Spinal cord (tissue), 9 donors: ENCODE measurements at regions not wholly inside any gene's neighbourhood (a gene's known extent, or its start where the extent isn't known, plus 50 kb on each side); places are given as distances from the start of the nearest gene placed in this dataset.

Experiments used
- DNase-seq, 6 donors: peaks; one replicate each; pipeline versions ENCODE4 v3.0.0 to v3.0.0-alpha.2; 2013 to 2015; ENCODE audit warnings: low spot score in 6 of 6, low read depth in 4 of 6
- H3K27ac ChIP-seq: one replicate; pipeline ENCODE4 v1.5.1; 2013; ENCODE audit warnings: low read depth, low read length, control low read depth
- H3K27me3 ChIP-seq: one replicate; pipeline ENCODE4 v1.6.1; 2013; ENCODE audit warnings: low read length; ENCODE audit not compliant: control insufficient read depth, insufficient read depth
- H3K36me3 ChIP-seq: one replicate; pipeline ENCODE4 v1.6.1; 2013; ENCODE audit warnings: low read length; ENCODE audit not compliant: control insufficient read depth, insufficient read depth
- H3K4me1 ChIP-seq: one replicate; pipeline ENCODE4 v1.6.1; 2013; ENCODE audit warnings: low read length; ENCODE audit not compliant: control insufficient read depth, insufficient read depth
- H3K4me3 ChIP-seq: one replicate; pipeline ENCODE4 v1.5.1; 2013; ENCODE audit warnings: low read depth, low read length, control low read depth
- H3K9me3 ChIP-seq: one replicate; pipeline ENCODE4 v1.6.1; 2013; ENCODE audit warnings: low read length; ENCODE audit not compliant: control insufficient read depth, insufficient read depth
- WGBS: methylation state at CpG from one replicate; pipeline ENCODE4 v1.1.5; 2013; ENCODE audit warnings: missing lambda C conversion rate; ENCODE audit not compliant: insufficient coverage; 5-methylcytosine and 5-hydroxymethylcytosine counted together
- donor health status: healthy.

DNA sequence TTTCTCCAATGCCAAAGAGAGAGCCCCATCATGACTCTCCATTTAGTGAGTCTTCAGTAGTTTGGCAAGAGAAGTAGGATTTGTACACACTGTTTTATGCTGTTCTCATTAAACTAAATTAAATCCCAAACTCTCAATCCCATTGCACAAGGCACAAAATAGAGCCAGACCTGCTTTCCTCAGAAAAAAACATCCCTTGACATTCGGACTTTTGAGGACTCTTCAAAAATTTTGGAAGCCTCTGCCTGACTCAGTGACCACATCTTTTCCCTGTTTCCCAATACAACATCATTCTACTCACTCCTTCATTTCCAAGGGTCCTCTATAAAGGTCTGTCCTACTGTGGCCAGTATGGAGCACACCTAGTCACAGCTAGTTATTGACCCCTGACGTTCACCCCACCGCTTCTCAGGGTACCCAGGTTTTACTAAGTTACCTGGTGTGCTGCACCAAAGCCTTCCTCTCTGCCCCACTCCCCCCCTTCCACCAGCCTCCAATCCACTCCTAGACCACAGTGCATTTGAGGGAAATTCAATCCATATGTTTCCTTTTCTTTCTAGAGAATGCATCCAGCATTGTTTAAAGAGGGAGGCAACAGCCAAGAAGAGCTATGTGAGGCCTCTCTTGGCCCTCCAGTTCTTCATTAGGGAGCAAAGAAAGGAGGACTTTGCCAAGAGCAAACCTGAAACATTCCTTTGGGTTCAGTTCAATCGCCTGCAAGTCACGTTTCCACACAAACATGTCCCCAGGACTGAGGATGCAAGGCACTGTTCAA is 428.7 kb downstream of the PLPP3 start:
- 86% methylated on average over 3 of the region's 5 CpGs for WGBS
- H3K27me3 ChIP-seq = no peaks in the 10 kb centered on the region
- H3K9me3 ChIP-seq = no peaks in the 10 kb centered on the region
- no peak overlapping the region for H3K27ac ChIP-seq
- H3K4me1 ChIP-seq = no peaks in the 10 kb centered on the region
- no peaks in the 10 kb centered on the region for H3K36me3 ChIP-seq
- no peak for DNase-seq
- H3K4me3 ChIP-seq = no peak overlapping the region

DNA sequence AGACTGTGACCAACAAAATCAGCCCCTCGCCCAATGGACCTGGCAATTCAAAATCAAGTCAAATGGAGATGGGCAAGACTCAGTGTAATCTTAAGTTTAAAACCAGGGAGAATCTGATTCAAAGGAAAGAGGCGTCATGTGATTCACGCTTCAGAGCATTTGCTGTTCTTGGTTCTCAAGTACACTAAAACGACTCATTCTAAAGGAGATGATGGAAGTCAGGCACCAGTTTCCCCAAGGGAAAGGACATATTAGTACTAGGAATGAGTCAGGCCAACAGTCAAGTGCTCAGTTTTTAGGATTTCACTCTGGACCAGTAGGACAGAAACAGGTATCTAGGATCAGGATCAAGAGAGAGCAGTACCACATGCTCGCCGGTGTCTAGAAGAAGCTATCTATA is 429.6 kb downstream of the PLPP3 start:
- WGBS = 82% methylated on average over 4 of the region's 6 CpGs
- no peaks in the 10 kb centered on the region for H3K36me3 ChIP-seq
- no peaks in the 10 kb centered on the region for H3K27me3 ChIP-seq
- no peak overlapping the region for H3K27ac ChIP-seq
- no peaks in the 10 kb centered on the region for H3K9me3 ChIP-seq
- no peak for DNase-seq
- H3K4me1 ChIP-seq = no peaks in the 10 kb centered on the region
- H3K4me3 ChIP-seq = no peak overlapping the region

GRCh38 chr1:56148326-56149193 is 430.8 kb downstream of the PLPP3 start:
- no peaks in the 10 kb centered on the region for H3K27me3 ChIP-seq
- H3K4me3 ChIP-seq = no peak overlapping the region
- no peaks in the 10 kb centered on the region for H3K36me3 ChIP-seq
- no peak for DNase-seq
- no peaks in the 10 kb centered on the region for H3K4me1 ChIP-seq
- H3K27ac ChIP-seq = no peak overlapping the region
- no peaks in the 10 kb centered on the region for H3K9me3 ChIP-seq
- 82% methylated on average over 2 of the region's 6 CpGs for WGBS

- no peaks in the 10 kb centered on the region for H3K36me3 ChIP-seq
- H3K27me3 ChIP-seq = no peaks in the 10 kb centered on the region
- no CpG with 5 or more reads among the region's 1 CpG for WGBS
- no peak overlapping the region for H3K27ac ChIP-seq
- no peak for DNase-seq
- H3K4me1 ChIP-seq = no peaks in the 10 kb centered on the region
- H3K9me3 ChIP-seq = no peaks in the 10 kb centered on the region
- H3K4me3 ChIP-seq = no peak overlapping the region
These were observed 431.9 kb downstream of the PLPP3 start for GRCh38 chr1:56147459-56147858.

- no peaks in the 10 kb centered on the region for H3K36me3 ChIP-seq
- no peak for DNase-seq
- no peaks in the 10 kb centered on the region for H3K9me3 ChIP-seq
- no peak overlapping the region for H3K4me3 ChIP-seq
- no peaks in the 10 kb centered on the region for H3K27me3 ChIP-seq
- H3K4me1 ChIP-seq = no peaks in the 10 kb centered on the region
- WGBS = no CpG with 5 or more reads among the region's 2 CpGs
- no peak overlapping the region for H3K27ac ChIP-seq
These were observed 432.3 kb downstream of the PLPP3 start for GRCh38 chr1:56147034-56147433.

- H3K27me3 ChIP-seq = no peaks in the 10 kb centered on the region
- no peak for DNase-seq
- 88% methylated on average over 1 of the region's 2 CpGs for WGBS
- no peaks in the 10 kb centered on the region for H3K4me1 ChIP-seq
- no peaks in the 10 kb centered on the region for H3K36me3 ChIP-seq
- H3K27ac ChIP-seq = no peak overlapping the region
- no peaks in the 10 kb centered on the region for H3K9me3 ChIP-seq
- no peak overlapping the region for H3K4me3 ChIP-seq
These were observed 432.9 kb downstream of the PLPP3 start for GRCh38 chr1:56146449-56146848.

- H3K4me3 ChIP-seq = no peak overlapping the region
- WGBS = no CpG with 5 or more reads among the region's 1 CpG
- H3K27ac ChIP-seq = no peak overlapping the region
These were observed 433.8 kb downstream of the PLPP3 start for GRCh38 chr1:56145581-56145980.

DNA sequence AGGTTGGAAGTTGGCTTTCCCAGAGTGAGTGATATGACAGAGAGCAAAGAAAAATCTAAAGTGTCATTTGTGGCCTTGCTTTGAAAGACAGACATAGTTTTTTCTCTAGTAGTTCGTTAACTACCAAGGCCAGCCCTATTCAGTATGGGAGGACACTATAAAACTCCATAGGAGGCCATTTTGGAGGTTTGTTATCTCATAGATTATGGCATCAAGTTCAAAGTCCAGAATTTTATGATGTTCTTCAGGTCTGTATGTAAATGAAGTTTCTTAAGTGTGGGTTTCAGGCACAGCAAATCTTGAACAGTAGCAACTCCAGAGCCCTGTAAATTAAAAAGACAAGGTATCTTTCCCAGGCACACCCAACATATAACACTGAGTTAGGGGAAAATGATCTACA is 437.1 kb downstream of the PLPP3 start:
- H3K4me1 ChIP-seq = no peaks in the 10 kb centered on the region
- H3K27me3 ChIP-seq = no peaks in the 10 kb centered on the region
- no peak overlapping the region for H3K27ac ChIP-seq
- no CpG with 5 or more reads among the region's 1 CpG for WGBS
- no peaks in the 10 kb centered on the region for H3K9me3 ChIP-seq
- DNase-seq = no peak
- H3K4me3 ChIP-seq = no peak overlapping the region
- no peaks in the 10 kb centered on the region for H3K36me3 ChIP-seq

More at GRCh38 chr1:56145581-56145980, 433.8 kb downstream of the PLPP3 start:
- H3K9me3 ChIP-seq = no peaks in the 10 kb centered on the region
- no peaks in the 10 kb centered on the region for H3K36me3 ChIP-seq
- DNase-seq = no peak
- H3K27me3 ChIP-seq = no peaks in the 10 kb centered on the region
- no peaks in the 10 kb centered on the region for H3K4me1 ChIP-seq

GRCh38 chr1:56139836-56140235 is 439.5 kb downstream of the PLPP3 start:
- no peaks in the 10 kb centered on the region for H3K36me3 ChIP-seq
- H3K9me3 ChIP-seq = no peaks in the 10 kb centered on the region
- H3K4me3 ChIP-seq = no peak overlapping the region
- H3K27me3 ChIP-seq = no peaks in the 10 kb centered on the region
- no peaks in the 10 kb centered on the region for H3K4me1 ChIP-seq
- WGBS = 51% methylated on average over 5 of the region's 5 CpGs
- DNase-seq = peak in 1 of 6 donors; percentile 12
- H3K27ac ChIP-seq = no peak overlapping the region
